ENCODE measurements at regions not wholly inside any gene's neighbourhood (a gene's known extent, or its start where the extent isn't known, plus 50 kb on each side); places are given as distances from the start of the nearest gene placed in this dataset.

DNA sequence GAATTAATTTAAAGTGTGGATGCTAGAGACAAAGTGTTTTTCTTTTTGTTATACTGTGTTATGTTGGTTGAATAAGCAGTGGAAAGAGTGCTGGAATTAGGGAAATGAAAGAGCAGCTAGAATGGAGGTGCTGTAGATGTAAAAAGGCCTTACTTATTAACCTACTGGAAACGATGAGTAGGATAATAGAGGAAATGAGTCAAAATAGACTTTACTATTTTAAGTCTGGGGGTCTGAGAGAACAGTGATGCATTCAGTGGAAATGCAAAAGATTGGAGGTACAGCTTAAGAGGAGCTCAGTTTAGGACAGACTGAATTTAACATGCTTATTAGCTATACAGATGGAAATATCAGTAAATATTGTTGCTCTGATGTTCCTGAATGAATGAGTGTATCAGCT, 674.0 kb downstream of the OTOL1 start:
- ChIA-PET CTCF (no interaction called here), POLR2A (no interaction called here)
- no peaks in the 10 kb centered on the region for H3K27me3 Mint-ChIP-seq
- H3K4me3 Mint-ChIP-seq = no peak overlapping the region
- DNase-seq = no peak
- peaks cover 6% of the 10 kb centered on the region for H3K9me3 Mint-ChIP-seq
- TF ChIP-seq, protein P1, sequence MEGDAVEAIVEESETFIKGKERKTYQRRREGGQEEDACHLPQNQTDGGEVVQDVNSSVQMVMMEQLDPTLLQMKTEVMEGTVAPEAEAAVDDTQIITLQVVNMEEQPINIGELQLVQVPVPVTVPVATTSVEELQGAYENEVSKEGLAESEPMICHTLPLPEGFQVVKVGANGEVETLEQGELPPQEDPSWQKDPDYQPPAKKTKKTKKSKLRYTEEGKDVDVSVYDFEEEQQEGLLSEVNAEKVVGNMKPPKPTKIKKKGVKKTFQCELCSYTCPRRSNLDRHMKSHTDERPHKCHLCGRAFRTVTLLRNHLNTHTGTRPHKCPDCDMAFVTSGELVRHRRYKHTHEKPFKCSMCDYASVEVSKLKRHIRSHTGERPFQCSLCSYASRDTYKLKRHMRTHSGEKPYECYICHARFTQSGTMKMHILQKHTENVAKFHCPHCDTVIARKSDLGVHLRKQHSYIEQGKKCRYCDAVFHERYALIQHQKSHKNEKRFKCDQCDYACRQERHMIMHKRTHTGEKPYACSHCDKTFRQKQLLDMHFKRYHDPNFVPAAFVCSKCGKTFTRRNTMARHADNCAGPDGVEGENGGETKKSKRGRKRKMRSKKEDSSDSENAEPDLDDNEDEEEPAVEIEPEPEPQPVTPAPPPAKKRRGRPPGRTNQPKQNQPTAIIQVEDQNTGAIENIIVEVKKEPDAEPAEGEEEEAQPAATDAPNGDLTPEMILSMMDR (IDR thresholded peaks at IDR 0.05) = no peak
- no peaks in the 10 kb centered on the region for H3K36me3 Mint-ChIP-seq (ENCODE audit: low read depth)
- intact Hi-C loops (cut with micrococcal nuclease) = no loop called here
- H3K27ac Mint-ChIP-seq = no peak overlapping the region
- H3K4me1 Mint-ChIP-seq (ENCODE audit: low read depth) = no peaks in the 10 kb centered on the region
- no peak for ATAC-seq

DNA sequence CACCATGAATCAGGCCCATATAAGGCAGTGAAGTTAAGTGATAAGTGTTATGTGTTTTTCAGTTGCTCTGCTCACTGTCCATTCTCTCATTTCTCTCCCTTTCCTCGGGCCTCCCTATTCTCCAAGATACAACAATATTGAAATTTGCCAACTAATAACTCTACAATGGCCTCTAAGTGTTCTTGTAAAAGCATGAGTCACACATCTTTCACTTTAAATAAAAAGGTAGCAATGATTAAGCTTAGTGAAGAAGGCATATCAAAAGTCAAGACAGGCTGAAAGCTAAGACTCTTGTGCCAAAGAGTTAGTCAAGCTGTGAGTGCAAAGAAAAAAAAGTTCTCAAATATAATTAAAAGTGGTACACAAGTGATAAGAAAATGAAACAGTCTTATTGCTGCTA, 675.4 kb downstream of the OTOL1 start:
- no peak for ATAC-seq
- CTCF ChIA-PET = interaction anchor here (1.2 kb wide), 1 partner anchor 9 kb away, joined by 3 read pairs; no protein-coding TSS in a partner anchor
- POLR2A ChIA-PET = no interaction called here
- no peak overlapping the region for H3K4me3 Mint-ChIP-seq
- no peaks in the 10 kb centered on the region for H3K27me3 Mint-ChIP-seq
- no peak overlapping the region for H3K27ac Mint-ChIP-seq
- no peak for DNase-seq
- H3K9me3 Mint-ChIP-seq = peaks cover 6% of the 10 kb centered on the region
- intact Hi-C loops (cut with micrococcal nuclease) = no loop called here
- H3K4me1 Mint-ChIP-seq (ENCODE audit: low read depth) = no peaks in the 10 kb centered on the region
- TF ChIP-seq, protein P1 (IDR thresholded peaks at IDR 0.05) = no peak
- no peaks in the 10 kb centered on the region for H3K36me3 Mint-ChIP-seq (ENCODE audit: low read depth)

- ChIA-PET CTCF (no interaction called here), POLR2A (no interaction called here)
- no peak overlapping the region for H3K4me3 Mint-ChIP-seq
- ATAC-seq (no peak), DNase-seq (no peak)
- TF ChIP-seq, protein P1 (IDR thresholded peaks at IDR 0.05) = no peak
- no peaks in the 10 kb centered on the region for H3K36me3 Mint-ChIP-seq (ENCODE audit: low read depth)
- no peaks in the 10 kb centered on the region for H3K27me3 Mint-ChIP-seq
- H3K9me3 Mint-ChIP-seq = peaks cover 4% of the 10 kb centered on the region
- no peaks in the 10 kb centered on the region for H3K4me1 Mint-ChIP-seq (ENCODE audit: low read depth)
- no peak overlapping the region for H3K27ac Mint-ChIP-seq
- intact Hi-C loops (cut with micrococcal nuclease) = no loop called here
Observed at GRCh38 chr3:162175145-162175544, 678.5 kb downstream of the OTOL1 start.

GRCh38 chr3:162175878-162176277, 679.3 kb downstream of the OTOL1 start:
- ChIA-PET POLR2A (no interaction called here), CTCF (no interaction called here)
- no peak overlapping the region for H3K27ac Mint-ChIP-seq
- TF ChIP-seq, protein P1 (IDR thresholded peaks at IDR 0.05) = no peak
- H3K27me3 Mint-ChIP-seq = no peaks in the 10 kb centered on the region
- intact Hi-C loops (cut with micrococcal nuclease) = no loop called here
- no peak overlapping the region for H3K4me3 Mint-ChIP-seq
- H3K9me3 Mint-ChIP-seq = peaks cover 4% of the 10 kb centered on the region
- no peak for ATAC-seq
- no peaks in the 10 kb centered on the region for H3K36me3 Mint-ChIP-seq (ENCODE audit: low read depth)
- no peak for DNase-seq
- H3K4me1 Mint-ChIP-seq (ENCODE audit: low read depth) = no peaks in the 10 kb centered on the region

- H3K9me3 Mint-ChIP-seq = peaks cover 7% of the 10 kb centered on the region
- ChIA-PET POLR2A (no interaction called here), CTCF (no interaction called here)
- ATAC-seq = no peak
- DNase-seq = no peak
- TF ChIP-seq, protein P1 (IDR thresholded peaks at IDR 0.05) = no peak
- H3K36me3 Mint-ChIP-seq (ENCODE audit: low read depth) = no peaks in the 10 kb centered on the region
- no peak overlapping the region for H3K4me3 Mint-ChIP-seq
- no peak overlapping the region for H3K27ac Mint-ChIP-seq
- intact Hi-C loops (cut with micrococcal nuclease) = no loop called here
- no peaks in the 10 kb centered on the region for H3K27me3 Mint-ChIP-seq
- no peaks in the 10 kb centered on the region for H3K4me1 Mint-ChIP-seq (ENCODE audit: low read depth)
Observed at GRCh38 chr3:162183440-162183839, 686.8 kb downstream of the OTOL1 start.
